GM19025 (cell line): ENCODE measurements at regions not wholly inside any gene's neighbourhood (a gene's known extent, or its start where the extent isn't known, plus 50 kb on each side); places are given as distances from the start of the nearest gene placed in this dataset.
"Not testable (repeated sequence)": the region's sequence is repeated elsewhere in the genome, so short reads cannot be mapped to it uniquely, and the experiment has no call there.

Experiments used
- ATAC-seq: cut with Tn5 transposase; IDR thresholded peaks from one replicate; pipeline ENCODE4 v1.9.1; 2021; ENCODE audit warnings: mild to moderate bottlenecking, low read depth, moderate library complexity; ENCODE audit not compliant: unreplicated experiment

DNA sequence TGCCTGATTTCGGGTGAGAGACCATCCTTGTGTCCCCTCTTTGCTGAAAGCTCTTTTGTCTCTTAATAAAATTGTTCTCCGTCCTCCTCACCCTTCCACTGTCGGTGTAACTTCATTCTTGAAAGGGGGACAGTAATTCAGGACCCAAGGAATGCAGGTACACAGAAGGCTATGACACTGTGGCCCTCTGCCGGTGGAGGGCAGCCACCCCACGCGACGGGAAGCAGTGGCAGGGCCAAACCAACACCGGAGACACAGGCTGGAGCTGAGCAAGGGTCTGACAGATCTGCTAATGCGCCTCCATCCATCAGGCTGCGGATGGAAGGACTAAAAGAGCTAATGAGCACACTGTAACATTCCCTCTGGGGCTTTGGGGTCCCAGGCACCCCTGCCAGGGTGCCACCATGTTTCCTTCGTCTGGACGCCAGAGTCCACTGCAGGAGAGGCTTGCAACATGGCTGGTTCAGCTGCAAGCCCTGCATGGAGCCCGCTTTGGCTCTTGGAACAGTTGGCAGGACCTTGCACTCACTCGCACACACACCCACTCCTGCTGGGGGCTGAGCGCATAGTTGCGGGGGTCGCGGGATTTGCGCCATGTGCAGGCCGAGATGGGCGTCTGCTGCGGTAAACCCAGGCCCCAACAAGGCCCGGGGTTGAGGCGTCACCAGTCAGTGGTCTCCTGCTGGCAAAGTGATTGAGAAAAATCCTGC lies 544.1 kb upstream of the CDH7 start:
- ATAC-seq, result no peak

DNA sequence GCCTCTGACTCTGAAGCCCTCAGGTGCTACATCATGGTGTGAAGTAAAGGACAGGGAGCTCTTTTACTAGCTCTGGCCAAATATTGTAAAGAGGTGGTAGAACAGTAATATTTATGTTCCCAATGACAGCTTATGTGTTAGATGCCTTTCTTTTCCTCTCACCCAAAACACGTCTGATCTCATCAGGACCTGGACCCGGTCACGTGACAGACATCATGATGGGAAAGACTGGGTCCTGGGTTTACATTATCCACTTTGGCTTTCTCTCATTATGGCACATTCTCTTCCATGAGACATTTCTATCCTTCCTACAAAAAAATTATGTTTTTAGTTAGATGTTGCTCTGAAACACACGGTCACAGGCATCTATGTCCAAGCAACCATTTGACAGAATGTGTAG lies 548.7 kb upstream of the CDH7 start:
- no peak for ATAC-seq

DNA sequence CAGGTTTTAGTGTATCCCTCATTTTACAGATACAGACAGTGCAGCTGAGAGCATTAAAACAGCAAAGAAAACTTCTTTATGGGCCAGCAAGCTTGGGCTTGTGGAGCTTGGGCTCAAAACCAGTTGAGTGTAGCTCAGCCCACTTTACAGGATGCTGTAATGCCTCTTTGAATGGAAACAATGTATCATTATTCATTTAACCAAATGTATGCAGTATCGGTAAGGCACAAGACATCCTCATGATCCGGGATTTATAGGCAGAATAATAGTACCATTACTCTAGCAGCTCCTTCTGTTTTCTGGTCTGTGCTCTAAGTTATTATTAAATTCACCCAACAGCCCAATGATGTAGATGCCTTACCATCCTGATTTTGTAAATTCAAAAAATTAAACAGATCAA lies 575.1 kb upstream of the CDH7 start:
- no peak for ATAC-seq

DNA sequence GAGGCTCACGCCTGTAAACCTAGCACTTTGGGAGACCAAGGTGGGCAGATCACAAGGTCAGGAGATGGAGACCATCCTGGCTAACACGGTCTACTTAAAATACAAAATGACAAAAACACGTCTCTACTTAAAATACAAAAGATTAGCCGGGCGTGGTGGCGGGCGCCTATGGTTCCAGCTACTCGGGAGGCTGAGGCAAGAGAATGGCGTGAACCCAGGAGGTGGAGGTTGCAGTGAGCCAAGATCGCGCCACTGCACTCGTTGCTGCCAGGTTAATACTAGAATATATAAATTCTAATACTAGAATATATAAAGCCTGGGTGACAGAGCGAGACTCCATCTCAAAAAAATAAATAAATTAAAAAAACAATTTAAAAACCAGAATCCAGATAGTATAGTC lies 588.7 kb upstream of the CDH7 start:
- not testable (repeated sequence) for ATAC-seq

DNA sequence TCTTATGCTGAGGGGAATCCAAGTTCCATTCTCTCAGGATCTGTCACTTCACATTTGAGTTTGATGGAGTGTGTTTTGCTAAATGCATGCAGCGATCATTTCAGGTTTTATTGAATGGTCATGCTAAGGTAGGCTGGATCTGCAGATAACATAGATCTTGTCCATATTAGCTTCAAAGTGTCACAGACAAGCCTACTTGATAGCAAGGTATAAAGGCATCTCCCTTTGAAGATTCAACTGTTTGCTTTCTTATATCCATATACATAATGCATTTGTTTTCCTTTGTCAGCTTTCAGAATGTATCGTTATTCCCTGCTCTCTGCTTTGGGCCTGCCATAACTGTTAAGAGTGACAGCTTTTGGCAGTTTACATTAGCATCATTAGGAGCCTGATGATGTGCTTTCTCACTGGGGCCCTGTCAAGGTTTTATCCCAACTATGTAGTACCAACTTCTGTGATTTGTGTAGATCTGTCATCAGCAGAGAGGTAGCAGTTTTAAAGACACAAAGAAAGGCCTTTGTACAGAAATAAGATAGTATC lies 604.3 kb upstream of the CDH7 start:
- no peak for ATAC-seq

DNA sequence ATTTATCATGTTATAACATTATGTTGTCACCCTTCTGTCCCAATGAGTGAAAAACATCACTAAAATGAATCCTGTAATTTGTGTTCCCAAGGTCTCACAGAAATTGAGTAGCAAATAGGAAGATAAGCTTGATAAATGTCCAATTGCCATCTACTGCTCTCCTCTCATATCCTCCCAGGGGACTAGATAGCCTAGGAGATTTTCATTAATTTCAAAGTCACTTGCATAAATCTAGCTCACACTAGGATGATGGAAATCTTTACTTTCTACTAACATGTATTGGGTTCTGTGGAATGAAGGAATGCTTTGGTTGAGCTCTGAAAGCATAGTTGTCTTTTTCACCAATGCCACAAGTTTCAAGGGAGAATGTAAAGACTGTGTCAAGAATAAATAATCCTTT lies 605.5 kb upstream of the CDH7 start:
- no peak for ATAC-seq

DNA sequence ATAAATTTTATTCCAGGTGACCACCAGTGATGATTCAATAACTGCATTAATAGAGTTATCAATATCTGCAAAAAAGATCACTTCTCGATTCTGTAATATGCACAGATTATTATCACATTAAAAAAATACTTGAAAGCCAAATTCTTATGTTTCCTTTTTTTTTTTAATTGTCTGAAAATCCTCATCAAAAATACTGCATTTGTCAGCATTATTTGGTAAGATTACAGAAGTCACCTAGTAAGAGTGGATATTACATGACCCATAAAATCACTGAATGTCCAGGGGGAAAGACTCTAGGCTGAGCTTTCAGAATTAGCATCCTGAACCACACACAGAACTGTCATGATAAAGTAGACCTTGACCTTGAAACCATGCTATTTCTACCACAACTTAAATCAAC lies 617.2 kb upstream of the CDH7 start:
- no peak for ATAC-seq

DNA sequence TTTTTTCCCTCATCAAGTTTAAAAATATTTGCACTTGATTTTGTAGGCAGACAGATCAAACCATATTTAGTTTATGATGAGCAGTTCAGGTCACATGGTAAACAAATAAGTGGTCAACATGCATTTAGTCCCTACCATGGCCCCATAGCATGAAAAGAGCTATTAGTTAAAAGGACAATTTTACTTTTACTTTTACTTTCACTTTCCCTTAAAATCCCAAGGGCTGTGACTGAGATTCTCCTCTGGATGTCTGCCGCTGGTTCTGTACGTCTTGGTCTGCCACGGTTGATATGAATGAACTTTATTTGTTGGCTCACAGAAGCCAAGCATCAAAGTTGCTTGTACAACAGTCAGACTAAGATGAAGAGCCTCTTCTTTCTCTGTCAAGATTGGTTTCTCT lies 626.2 kb upstream of the CDH7 start:
- ATAC-seq, result no peak

DNA sequence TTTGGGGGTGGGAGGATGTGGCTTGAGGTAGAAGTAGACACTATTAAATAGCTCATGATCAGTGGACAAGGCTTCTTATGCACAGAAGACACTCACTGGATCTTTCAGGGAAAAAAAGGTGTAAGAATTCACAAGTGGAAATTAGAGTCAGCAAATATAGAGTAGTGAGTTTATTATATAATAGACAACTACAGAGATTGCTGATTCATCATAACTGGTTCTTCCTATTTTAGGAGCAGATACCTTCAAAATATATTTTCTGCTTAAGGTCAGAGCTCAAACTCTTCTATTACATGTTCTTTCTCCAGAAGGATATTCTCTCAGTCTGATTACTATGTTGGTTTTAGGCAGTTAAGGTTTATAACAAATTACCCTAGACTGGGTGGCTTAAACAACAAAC lies 646.9 kb upstream of the CDH7 start:
- ATAC-seq, result no peak

DNA sequence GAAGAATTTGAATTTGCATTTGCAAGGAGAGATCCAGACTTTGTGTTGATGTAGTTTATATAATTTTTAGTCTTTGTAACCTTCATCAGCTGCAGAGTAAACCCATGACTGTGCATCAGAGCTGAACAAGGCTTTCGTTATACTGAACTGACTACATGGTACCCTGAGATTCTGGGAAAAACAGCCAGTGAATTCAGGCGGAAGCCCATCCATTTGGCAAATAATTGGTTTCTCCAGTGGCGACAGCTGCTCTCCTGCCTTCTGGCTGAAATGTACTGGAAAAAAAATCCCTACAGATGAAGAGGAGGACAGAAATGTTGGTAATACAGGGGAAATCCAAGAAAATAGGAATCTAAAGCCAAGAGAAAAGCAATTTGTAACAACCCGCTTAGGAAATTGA lies 657.5 kb upstream of the CDH7 start:
- no peak for ATAC-seq

DNA sequence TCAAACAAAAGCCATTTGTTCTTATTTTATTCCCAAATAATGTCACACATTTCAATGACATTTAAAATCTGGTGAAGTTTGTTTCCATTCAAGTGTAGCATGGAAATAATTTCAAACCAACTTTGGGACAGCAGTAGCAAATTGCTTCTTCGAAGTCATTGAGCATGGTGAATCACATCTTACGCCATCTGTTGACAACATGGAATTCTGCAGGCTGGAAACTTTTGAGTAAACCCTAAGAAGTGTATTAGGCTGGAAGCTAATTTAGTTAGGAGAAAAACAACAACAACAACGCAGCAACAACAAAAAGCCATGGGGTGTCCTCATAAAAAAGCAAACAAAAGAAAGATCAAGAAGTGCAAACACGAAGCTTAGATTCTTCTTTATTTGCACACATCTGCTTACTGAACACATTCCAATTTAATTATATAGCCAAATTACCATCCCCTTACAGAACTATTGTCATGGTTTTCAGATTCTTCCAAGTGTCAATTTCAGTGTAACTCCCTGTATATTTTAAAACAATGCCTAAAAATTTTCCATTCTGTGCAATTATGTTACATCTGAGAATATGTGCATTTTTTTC lies 659.0 kb upstream of the CDH7 start:
- no peak for ATAC-seq

DNA sequence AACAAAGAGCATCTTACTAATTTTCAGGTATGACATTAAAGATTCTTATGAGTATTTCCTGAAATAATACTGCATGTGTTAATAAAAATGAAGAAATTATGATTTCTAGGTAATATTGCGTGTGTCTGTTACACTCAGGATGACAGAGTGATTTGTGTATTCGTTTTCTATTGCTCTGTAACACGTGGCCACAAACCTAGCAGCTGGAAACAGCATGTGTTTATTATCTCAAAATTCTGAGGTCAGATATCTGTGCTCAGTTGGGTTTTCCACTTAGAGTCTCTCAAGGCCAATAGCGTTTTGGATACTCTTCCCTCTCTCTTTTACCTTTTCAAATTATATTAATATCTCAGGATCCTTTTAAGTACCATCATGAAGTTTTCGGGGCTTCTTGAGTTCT lies 667.9 kb upstream of the CDH7 start:
- ATAC-seq, result no peak

DNA sequence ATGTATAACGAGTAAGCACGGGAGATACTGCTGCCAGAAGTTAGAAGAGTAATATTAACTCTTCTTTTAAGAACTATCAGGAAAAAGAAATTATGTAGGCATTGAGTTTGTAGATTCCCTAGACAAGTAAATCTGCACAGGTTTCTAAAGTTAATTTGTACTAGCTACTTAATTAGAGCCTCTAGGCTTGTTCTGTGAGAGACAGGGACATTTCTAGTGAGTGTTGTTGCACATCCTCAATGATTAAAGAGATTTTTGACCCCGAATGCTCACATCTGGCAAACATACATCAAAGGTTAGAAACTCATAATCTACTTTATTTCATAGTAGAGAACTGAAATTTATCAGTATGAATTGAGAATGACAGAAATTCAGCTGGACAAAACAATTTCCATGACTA lies 669.0 kb upstream of the CDH7 start:
- ATAC-seq, result no peak

DNA sequence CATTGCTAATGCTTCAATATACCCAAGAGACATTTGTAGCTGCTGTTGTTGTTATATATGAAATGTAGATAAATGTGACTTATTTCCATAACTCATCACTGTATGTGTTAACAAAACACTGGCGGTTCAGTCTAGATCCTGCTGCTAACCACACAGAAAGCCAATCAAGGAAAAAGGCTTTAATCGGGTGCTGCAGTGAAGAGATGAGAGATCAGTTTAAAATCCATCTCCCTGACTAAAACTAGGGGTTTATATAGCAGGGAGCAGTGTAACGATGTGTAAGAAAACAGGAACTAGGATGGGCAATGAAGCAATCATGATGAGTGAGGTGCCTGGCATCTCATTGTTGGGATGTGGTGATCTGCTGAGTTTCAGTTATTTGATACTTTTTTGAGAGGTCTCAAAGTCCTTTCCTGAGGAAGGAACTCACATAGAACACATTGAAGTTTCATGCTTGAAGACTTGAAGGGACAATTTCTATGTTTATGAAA lies 677.7 kb upstream of the CDH7 start:
- ATAC-seq, result no peak

DNA sequence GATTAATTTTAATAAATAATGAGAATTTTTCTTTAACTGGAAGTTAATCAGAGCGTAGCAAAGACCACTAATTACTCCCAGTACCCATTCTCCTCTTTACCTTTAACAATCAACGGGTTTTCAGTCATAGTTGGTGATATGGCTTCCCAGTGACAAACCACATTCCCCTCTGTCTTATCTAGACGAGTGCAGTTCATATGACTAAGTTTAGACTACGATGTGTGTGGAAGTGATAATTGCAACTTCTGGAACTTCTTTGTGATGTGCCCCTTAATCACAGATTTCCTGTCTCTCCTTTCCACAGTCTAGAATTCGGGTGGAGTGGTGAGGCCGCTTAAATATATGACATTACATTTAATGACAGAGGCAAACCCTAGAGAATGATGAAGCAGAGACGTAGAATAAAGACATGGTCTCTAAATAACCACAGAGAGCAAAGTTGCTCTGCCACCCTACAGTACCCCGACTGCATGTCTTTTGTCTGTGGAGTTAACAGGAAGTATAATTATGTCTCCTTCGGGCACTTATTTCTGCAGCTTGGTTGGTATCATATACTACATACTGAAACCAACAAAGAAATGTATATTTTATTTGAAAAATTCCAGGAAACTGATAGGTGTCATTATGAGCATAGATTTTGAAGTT lies 693.3 kb upstream of the CDH7 start:
- no peak for ATAC-seq

DNA sequence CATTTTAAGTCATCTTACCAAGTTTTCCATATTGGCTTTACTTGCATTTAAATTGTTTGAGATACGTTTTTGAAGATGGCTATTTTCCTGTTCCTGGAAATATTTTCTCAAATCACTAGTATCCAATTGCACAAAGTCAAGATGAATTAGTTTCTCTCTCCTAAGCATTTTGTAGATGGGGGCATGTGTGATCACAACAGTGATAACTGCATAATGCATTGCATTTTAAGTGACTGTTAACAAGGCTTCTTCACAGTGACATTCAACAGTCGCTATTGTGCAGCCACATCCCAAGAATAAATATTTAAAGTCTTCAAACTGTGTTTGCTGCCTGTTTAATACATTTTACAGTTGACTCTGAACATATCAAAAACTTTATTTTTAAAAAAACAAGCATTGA lies 694.2 kb upstream of the CDH7 start:
- no peak for ATAC-seq

DNA sequence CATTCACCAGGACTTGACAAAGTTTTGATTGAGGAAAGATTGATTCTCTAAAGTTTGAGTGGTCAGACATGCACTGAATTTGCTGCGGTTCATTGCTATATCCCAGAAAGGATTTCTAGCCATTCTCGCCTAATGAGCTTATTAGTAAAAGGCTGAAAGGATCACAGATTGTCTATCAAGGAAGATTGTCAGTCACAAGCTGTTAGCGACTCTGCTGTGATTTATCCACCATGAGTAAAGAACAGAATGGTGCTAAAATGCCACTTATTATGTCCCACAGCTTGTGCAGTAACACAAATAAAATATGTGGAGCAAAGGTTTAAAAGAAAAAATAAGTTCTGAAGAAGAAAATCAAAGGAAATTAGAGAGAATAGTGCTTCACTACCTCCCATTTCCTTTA lies 701.2 kb upstream of the CDH7 start:
- ATAC-seq, result no peak

DNA sequence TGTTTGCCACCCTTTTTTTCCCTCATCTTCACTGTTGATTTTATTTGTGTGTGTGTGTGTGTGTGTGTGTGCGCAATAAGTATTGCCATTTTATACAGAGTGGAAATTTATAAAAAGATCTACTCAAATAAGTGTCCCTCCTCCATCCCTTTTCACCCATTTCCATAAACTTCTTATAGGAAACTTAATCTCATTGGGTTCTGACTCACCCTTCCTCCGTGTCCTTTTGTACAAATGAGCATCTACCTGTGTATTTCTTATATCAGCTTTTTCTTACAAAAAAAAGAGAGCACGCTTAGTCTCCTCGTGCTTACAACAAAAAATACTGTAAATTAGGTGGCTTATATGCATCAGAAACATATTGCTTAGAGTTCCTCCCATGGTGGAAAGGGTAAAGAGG lies 711.2 kb upstream of the CDH7 start:
- no peak for ATAC-seq

DNA sequence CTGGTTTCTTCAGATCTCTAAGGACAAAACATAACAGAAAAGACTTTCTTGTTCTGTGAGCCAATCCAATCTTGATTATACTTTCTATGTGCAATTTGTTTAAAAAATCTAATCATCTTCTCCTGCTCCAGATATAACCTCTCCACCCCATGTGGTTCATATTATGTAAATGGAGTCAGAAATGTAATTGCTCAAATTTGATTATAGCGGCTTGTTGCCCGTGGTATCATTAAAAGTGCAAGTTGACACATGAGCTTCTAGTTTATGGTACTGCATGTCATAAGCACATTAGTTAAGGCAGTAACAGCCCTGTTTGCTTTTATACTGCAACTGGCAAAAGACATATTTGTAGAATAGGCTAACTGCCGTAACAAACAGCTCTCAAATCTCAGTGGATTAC lies 715.1 kb upstream of the CDH7 start:
- ATAC-seq, result no peak

DNA sequence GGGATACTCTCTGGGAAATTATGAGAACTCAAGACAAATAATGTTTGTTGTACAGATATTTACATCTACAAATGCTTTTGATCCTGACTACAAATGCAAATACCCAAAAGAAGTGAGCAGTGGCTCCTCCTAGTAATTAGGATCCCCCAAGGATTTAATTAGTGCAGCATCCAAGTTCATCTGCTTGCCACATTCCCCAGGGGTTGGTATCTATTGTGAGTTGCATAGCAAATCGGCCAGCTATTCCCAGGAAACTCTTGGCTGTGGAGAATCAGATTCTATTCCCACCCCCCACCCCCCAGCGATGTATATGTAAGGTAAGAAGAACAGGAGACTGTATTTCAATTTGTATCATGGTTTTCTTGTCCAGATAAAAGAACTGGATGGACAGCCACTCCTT lies 725.1 kb upstream of the CDH7 start:
- ATAC-seq, result no peak

DNA sequence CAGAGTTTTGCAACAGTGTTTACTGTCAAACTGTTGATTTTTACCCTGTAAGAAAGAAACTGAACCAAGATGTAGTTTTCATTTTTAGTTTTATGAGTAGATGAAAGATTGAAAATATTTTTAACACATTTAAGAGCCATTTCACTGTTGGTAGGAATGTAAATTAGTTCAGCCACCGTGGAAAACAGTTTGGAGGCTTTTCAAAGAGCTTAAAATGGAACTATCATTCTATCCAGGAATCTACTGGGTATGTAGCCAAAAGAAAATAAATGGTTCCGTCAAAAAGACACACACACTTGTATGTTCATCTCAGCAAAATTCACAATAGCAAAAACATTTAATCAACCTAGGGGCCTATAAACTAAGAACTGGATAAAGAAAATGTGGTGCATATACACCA lies 729.8 kb upstream of the CDH7 start:
- ATAC-seq, result no peak

DNA sequence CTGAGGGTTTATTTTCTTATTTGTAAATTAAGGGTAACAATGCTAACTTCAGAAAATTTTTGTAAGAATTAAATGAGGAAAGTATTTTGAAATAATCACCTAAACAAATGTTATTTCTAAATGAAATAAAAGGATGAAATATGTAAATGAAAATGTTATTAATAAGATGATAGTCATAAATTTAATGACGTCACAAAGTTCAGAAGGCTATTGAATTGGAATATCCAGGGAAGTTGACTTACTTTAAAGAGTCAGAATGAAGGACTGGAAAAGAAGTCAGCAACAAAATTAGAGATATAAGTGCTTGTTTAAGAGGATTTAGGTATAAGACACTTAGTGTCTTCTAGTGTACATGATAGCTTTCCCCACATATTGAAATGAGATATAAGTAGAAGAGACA lies 732.6 kb upstream of the CDH7 start:
- no peak for ATAC-seq
